Neural progenitor cell (in vitro differentiated cells): ENCODE measurements at regions not wholly inside any gene's neighbourhood (a gene's known extent, or its start where the extent isn't known, plus 50 kb on each side); places are given as distances from the start of the nearest gene placed in this dataset.

Experiments
- DNase-seq: peaks from one replicate; pipeline ENCODE4 v3.0.0-alpha.2; 2016; ENCODE audit warnings: low spot score
- H2AFZ ChIP-seq: fragments of 200-600 bp; sonication (generic); replicated peaks from 2 replicates; pipeline ENCODE4 v1.6.1; 2016; ENCODE audit warnings: antibody characterized with exemption
- H3F3A ChIP-seq: fragments of 200-600 bp; sonication (generic); 2 replicates; pipeline ENCODE4 v1.6.1; 2016; ENCODE audit warnings: antibody characterized with exemption, low read depth
- H3K27ac ChIP-seq: fragments of 200-600 bp; sonication (generic); 2 replicates; pipeline ENCODE4 v1.5.1; 2016; ENCODE audit warnings: mild to moderate bottlenecking
- H3K27me3 ChIP-seq: fragments of 200-600 bp; sonication (generic); 2 replicates; pipeline ENCODE4 v1.6.1; 2016; ENCODE audit warnings: mild to moderate bottlenecking, moderate library complexity
- H3K36me3 ChIP-seq: fragments of 200-600 bp; sonication (generic); 2 replicates; pipeline ENCODE4 v1.5.1; 2016
- H3K4me1 ChIP-seq: fragments of 200-600 bp; sonication (generic); 2 replicates; pipeline ENCODE4 v1.6.1; 2016; ENCODE audit warnings: mixed run types
- H3K4me2 ChIP-seq: fragments of 200-600 bp; sonication (generic); 2 replicates; pipeline ENCODE4 v1.6.1; 2016
- H3K4me3 ChIP-seq: fragments of 200-600 bp; sonication (generic); 2 replicates; pipeline ENCODE4 v1.5.1; 2016
- H3K79me2 ChIP-seq: fragments of 200-600 bp; sonication (generic); 2 replicates; pipeline ENCODE4 v1.6.1; 2016; ENCODE audit warnings: low read depth
- H3K9ac ChIP-seq: fragments of 200-600 bp; sonication (generic); 2 replicates; pipeline ENCODE4 v1.6.1; 2016
- H3K9me3 ChIP-seq: fragments of 200-600 bp; sonication (generic); 2 replicates; pipeline ENCODE4 v1.5.1; 2016; ENCODE audit warnings: low read depth
- H4K20me1 ChIP-seq: fragments of 200-600 bp; sonication (generic); 2 replicates; pipeline ENCODE4 v1.6.1; 2016; ENCODE audit warnings: low read depth
- H3K27ac Mint-ChIP-seq: 3 replicates; pipeline ENCODE4 v1.8.0; 2021; ENCODE audit warnings: mixed read lengths
- H3K27me3 Mint-ChIP-seq: 2 replicates; pipeline ENCODE4 v1.8.0; 2022; ENCODE audit warnings: low read depth, mild to moderate bottlenecking, inconsistent platforms, moderate library complexity, mixed read lengths; ENCODE audit not compliant: insufficient read depth
- H3K36me3 Mint-ChIP-seq: 3 replicates; pipeline ENCODE4 v1.8.0; 2021; ENCODE audit warnings: mixed read lengths
- H3K4me1 Mint-ChIP-seq: 3 replicates; pipeline ENCODE4 v1.8.0; 2021; ENCODE audit warnings: mixed read lengths
- H3K4me3 Mint-ChIP-seq: 3 replicates; pipeline ENCODE4 v1.8.0; 2021; ENCODE audit warnings: mild to moderate bottlenecking, moderate library complexity, mixed read lengths
- H3K9me3 Mint-ChIP-seq: 3 replicates; pipeline ENCODE4 v1.8.0; 2020; ENCODE audit warnings: mixed read lengths
- EZH2 ChIP-seq: fragments of 200-600 bp; sonication (generic); IDR thresholded peaks from 2 replicates; pipeline ENCODE4 v1.6.1; 2017; ENCODE audit warnings: antibody characterized with exemption, mild to moderate bottlenecking, moderate library complexity
- EZH2phosphoT487 ChIP-seq: fragments of 200-600 bp; sonication (generic); IDR thresholded peaks from 2 replicates; pipeline ENCODE4 v1.6.1; 2017; ENCODE audit warnings: antibody characterized with exemption
- TF ChIP-seq, protein P1 (sequence below): fragments of 200-600 bp; sonication (generic); IDR thresholded peaks from 2 replicates; pipeline ENCODE4 v1.5.1; 2017; ENCODE audit warnings: antibody characterized with exemption, mild to moderate bottlenecking

DNA sequence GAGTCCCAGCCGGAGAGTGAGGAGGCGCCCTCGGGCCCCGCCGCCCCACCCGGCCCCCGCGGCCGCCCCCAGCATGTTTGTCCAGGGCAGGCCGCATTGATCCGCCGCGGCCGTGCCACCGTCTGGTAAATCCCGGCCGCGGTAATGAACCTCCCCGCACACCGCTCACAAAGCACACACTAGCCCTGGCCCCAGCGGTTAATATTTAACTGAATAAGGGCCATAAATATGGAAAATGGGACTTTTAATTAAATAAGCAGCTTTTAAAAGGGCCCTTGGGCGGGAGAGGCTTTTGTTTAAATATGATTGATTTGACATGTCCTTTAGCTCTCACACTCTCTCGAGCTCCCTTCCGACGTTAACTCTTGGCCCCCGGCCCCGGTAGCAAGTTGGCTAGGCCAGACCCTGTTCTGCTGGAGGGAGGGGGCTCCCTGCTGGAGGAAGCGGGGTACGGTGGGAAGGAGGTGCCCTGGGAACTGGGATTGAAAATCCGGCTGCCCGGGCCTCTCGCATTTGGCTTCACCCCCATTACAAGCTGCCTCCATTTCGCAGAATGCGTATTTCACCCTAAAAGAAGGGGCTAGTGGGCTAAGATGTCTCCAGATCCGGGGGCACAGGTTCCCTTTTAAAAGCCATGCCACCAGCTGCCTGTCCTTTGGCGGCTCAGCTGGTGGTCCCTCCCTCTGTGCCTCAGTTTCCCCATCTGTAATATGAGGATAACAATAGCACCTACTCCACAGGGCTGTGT, 199.8 kb downstream of the RBM19 start:
- Mint-ChIP-seq H3K4me1 (peaks cover 77% of the 10 kb centered on the region), H3K27ac (peak overlapping the region; percentile 60), H3K27me3 (peaks cover 43% of the 10 kb centered on the region), H3K36me3 (no peaks in the 10 kb centered on the region), H3K4me3 (no peak overlapping the region), H3K9me3 (no peaks in the 10 kb centered on the region)
- no peaks in the 10 kb centered on the region for H3K9me3 ChIP-seq
- DNase-seq: peak; percentile 34
- H3K9ac ChIP-seq: no peak overlapping the region
- no peaks in the 10 kb centered on the region for H3K27me3 ChIP-seq
- H3K36me3 ChIP-seq: no peaks in the 10 kb centered on the region
- no peak for TF ChIP-seq EZH2
- H3F3A ChIP-seq: peaks cover 42% of the 10 kb centered on the region
- no peak overlapping the region for H3K4me2 ChIP-seq
- no peaks in the 10 kb centered on the region for H4K20me1 ChIP-seq
- H3K4me1 ChIP-seq: peaks cover 40% of the 10 kb centered on the region
- no peak overlapping the region for H3K27ac ChIP-seq
- no peak overlapping the region for H3K4me3 ChIP-seq
- H3K79me2 ChIP-seq: no peaks in the 10 kb centered on the region
- no peak overlapping the region for H2AFZ ChIP-seq

DNA sequence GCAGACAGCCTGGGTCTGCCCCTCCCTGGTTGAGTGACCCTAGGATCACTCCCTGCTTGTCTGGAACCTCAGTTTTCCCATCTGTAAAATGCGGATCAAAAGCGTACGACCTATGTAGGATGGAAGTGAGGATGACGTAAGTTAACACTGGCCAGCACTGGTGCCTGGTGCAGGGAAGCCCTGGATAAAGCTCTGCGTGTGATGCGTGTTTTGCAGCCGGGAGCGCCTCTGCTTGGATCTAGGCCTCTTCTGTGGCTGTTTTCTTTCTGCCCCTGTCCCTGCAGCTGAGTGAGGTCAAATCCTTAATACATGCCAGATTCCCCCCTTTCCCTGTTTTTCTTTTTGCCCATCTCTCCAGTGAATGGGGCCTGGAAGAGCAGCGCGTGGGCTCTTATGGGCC, 201.5 kb downstream of the RBM19 start:
- no peaks in the 10 kb centered on the region for H3K36me3 Mint-ChIP-seq
- peak overlapping the region; percentile 59 for H3K27ac Mint-ChIP-seq
- H3K4me1 Mint-ChIP-seq: peaks cover 74% of the 10 kb centered on the region
- H3K4me1 ChIP-seq: peaks cover 34% of the 10 kb centered on the region
- H3K4me2 ChIP-seq: no peak overlapping the region
- H3K79me2 ChIP-seq: no peaks in the 10 kb centered on the region
- H3F3A ChIP-seq: peaks cover 37% of the 10 kb centered on the region
- H3K4me3 Mint-ChIP-seq: no peak overlapping the region
- H3K9me3 Mint-ChIP-seq: no peaks in the 10 kb centered on the region
- H2AFZ ChIP-seq: no peak overlapping the region
- H3K9ac ChIP-seq: no peak overlapping the region
- no peaks in the 10 kb centered on the region for H4K20me1 ChIP-seq
- no peaks in the 10 kb centered on the region for H3K36me3 ChIP-seq
- H3K9me3 ChIP-seq: no peaks in the 10 kb centered on the region
- H3K4me3 ChIP-seq: no peak overlapping the region
- peaks cover 46% of the 10 kb centered on the region for H3K27me3 Mint-ChIP-seq
- H3K27ac ChIP-seq: no peak overlapping the region
- DNase-seq: no peak
- no peaks in the 10 kb centered on the region for H3K27me3 ChIP-seq
- no peak for TF ChIP-seq EZH2phosphoT487
- TF ChIP-seq, protein P1, sequence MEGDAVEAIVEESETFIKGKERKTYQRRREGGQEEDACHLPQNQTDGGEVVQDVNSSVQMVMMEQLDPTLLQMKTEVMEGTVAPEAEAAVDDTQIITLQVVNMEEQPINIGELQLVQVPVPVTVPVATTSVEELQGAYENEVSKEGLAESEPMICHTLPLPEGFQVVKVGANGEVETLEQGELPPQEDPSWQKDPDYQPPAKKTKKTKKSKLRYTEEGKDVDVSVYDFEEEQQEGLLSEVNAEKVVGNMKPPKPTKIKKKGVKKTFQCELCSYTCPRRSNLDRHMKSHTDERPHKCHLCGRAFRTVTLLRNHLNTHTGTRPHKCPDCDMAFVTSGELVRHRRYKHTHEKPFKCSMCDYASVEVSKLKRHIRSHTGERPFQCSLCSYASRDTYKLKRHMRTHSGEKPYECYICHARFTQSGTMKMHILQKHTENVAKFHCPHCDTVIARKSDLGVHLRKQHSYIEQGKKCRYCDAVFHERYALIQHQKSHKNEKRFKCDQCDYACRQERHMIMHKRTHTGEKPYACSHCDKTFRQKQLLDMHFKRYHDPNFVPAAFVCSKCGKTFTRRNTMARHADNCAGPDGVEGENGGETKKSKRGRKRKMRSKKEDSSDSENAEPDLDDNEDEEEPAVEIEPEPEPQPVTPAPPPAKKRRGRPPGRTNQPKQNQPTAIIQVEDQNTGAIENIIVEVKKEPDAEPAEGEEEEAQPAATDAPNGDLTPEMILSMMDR: no peak
- TF ChIP-seq EZH2: no peak

DNA sequence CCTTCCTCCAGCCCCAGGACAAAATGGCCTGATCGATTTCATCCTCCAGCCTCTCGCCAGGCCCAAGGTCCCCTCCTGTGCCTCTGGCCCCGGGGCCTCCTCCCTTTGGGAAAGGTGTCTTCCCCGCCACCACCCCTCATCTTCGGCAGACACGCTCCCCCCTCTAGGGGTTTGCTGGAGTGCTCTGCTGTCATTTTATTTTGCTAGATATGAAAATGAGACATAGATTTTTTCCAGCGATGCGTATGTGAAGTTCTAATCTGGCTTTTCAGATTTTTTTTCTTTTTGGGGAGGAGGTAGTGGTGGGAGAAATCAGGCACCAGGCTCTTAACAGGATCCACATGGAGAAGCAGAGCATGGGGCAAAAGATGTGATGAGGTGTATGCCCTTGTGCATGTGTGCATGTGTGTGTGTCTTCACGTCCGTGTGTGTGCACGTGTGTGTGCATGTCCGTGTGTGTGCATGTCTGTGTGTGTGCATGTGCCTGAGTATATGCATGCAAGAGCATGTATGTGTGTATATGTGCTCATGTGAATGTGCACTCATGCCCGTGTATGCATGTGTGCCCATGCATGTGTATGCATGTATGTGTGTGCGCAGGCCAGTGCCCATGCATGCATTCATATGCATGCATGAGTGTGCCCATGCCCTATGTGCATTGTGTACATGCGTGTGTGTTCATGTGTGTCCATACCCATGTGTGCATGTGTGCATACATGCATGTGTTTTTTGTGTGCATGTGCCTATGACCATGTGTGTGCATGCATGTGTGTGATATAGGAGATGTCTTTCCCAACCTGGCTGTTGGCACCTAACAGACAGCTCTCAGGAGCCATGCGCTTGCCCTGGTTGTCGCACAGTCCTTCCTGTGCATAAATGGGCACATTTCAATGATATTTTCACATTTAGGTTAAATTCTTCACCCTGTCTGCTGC, 203.0 kb downstream of the RBM19 start:
- Histone ChIP-seq H3K27me3 (no peaks in the 10 kb centered on the region), H3K4me3 (no peak overlapping the region)

More for the DNA sequence above, 203.0 kb downstream of the RBM19 start:
- H3K36me3 Mint-ChIP-seq: peaks cover 1% of the 10 kb centered on the region
- no peak for DNase-seq
- Histone ChIP-seq H3K27ac (no peak overlapping the region), H3F3A (peaks cover 37% of the 10 kb centered on the region), H3K4me2 (peak overlapping the region; percentile 42), H3K9ac (no peak overlapping the region), H3K36me3 (no peaks in the 10 kb centered on the region), H3K4me1 (peaks cover 24% of the 10 kb centered on the region), H3K9me3 (no peaks in the 10 kb centered on the region), H2AFZ (no peak overlapping the region), H3K79me2 (no peaks in the 10 kb centered on the region), H4K20me1 (no peaks in the 10 kb centered on the region)
- peaks cover 72% of the 10 kb centered on the region for H3K4me1 Mint-ChIP-seq
- TF ChIP-seq EZH2 (no peak), EZH2phosphoT487 (no peak)
- TF ChIP-seq, protein P1: no peak
- peaks cover 2% of the 10 kb centered on the region for H3K9me3 Mint-ChIP-seq
- H3K27me3 Mint-ChIP-seq: peaks cover 41% of the 10 kb centered on the region
- H3K4me3 Mint-ChIP-seq: peak overlapping the region; percentile 66
- H3K27ac Mint-ChIP-seq: peak overlapping the region; percentile 86
